HepG2 (cell line): ENCODE measurements at regions not wholly inside any gene's neighbourhood (a gene's known extent, or its start where the extent isn't known, plus 50 kb on each side); places are given as distances from the start of the nearest gene placed in this dataset.
"Not testable (repeated sequence)": the region's sequence is repeated elsewhere in the genome, so short reads cannot be mapped to it uniquely, and the experiment has no call there.

Experiments
- ATAC-seq: fragments of 200-7000 bp; cut with Tn5 transposase; 3 replicates; pipeline ENCODE4 v1.9.1; 2020; ENCODE audit warnings: mild to moderate bottlenecking, moderate library complexity
- BruUV-seq: library from RNA; stranded (reverse); fragments of 400-500 nt; replicated peaks from 2 replicates; lab custom pipeline; 2021; lab: Mats Ljungman, UMichigan
- CTCF ChIA-PET: fragments of 300-600 bp; formaldehyde crosslinking; extraction: SDS; loops from one replicate; lab custom pipeline; 2021; ENCODE audit warnings: low total read pairs, inconsistent platforms, low intra/inter-chr PET ratio; lab: Yijun Ruan, JAX
- POLR2A ChIA-PET: fragments of 350-600 bp; sonication (Branson Sonifier 250); formaldehyde crosslinking; loops from one replicate; lab custom pipeline; 2020; ENCODE audit warnings: antibody characterized with exemption, inconsistent platforms; lab: Yijun Ruan, JAX
- DNase-seq: peaks from one replicate; pipeline ENCODE4 v3.0.0-alpha.2; 2015; ENCODE audit warnings: low spot score
- FAIRE-seq: peaks from 3 replicates; lab custom pipeline; 2011; peaks lifted over from hg19 to GRCh38; lab: Jason Lieb, UNC
- H2AFZ ChIP-seq: one replicate; pipeline ENCODE4 v1.6.1; 2011; ENCODE audit warnings: low read length, inconsistent platforms
- H3K27ac ChIP-seq: fragments of 300-600 bp; 3 replicates; pipeline ENCODE4 v1.8.0; 2011; ENCODE audit warnings: mixed run types, mild to moderate bottlenecking, mixed read lengths, low read length, inconsistent platforms; ENCODE audit not compliant: insufficient read depth; ENCODE audit errors: extremely low read length
- H3K27me3 ChIP-seq, 2 experiments: fragments of 200-600 bp in 1 of 2; 2 replicates in 1 of 2; 3 replicates in 1 of 2; pipeline versions ENCODE4 v1.6.0 to v1.8.0; 2011; ENCODE audit warnings: low read length in 2 of 2, mild to moderate bottlenecking in 2 of 2, moderate library complexity in 2 of 2, inconsistent platforms in 1 of 2; ENCODE audit not compliant: insufficient read depth in 2 of 2, control insufficient read depth in 1 of 2
- H3K36me3 ChIP-seq, 2 experiments: fragments of 200-600 bp in 1 of 2; replicated peaks in 1 of 2; 2 replicates in 1 of 2; 3 replicates in 1 of 2; pipeline versions ENCODE4 v1.5.1 to v1.8.0; 2011; ENCODE audit warnings: low read length in 2 of 2, inconsistent platforms in 1 of 2; ENCODE audit not compliant: insufficient read depth in 2 of 2, control insufficient read depth in 1 of 2
- H3K4me1 ChIP-seq: 2 replicates; pipeline ENCODE4 v1.5.1; 2012; ENCODE audit warnings: low read length, inconsistent platforms; ENCODE audit not compliant: insufficient read depth
- H3K4me2 ChIP-seq: 2 replicates; pipeline ENCODE4 v1.6.0; 2011; ENCODE audit warnings: low read depth, low read length, inconsistent platforms
- H3K4me3 ChIP-seq, 3 experiments: fragments of 200-600 bp in 1 of 3; sonication (generic), shearing (Covaris generic) in 1 of 3; replicated peaks in 1 of 3; 2 replicates each; pipeline ENCODE4 v1.5.1; 2011 to 2016; ENCODE audit warnings: low read length in 3 of 3, inconsistent platforms in 2 of 3, low read depth in 2 of 3, mild to moderate bottlenecking in 2 of 3, control low read depth in 1 of 3, mixed read lengths in 1 of 3; ENCODE audit not compliant: insufficient read depth in 1 of 3
- H3K79me2 ChIP-seq: one replicate; pipeline ENCODE4 v1.6.1; 2011; ENCODE audit warnings: low read length, inconsistent platforms; ENCODE audit not compliant: insufficient read depth
- H3K9ac ChIP-seq: 2 replicates; pipeline ENCODE4 v1.6.0; 2011; ENCODE audit warnings: mild to moderate bottlenecking, low read depth, low read length, inconsistent platforms; ENCODE audit not compliant: insufficient read depth
- H3K9me3 ChIP-seq: 2 replicates; pipeline ENCODE4 v1.5.1; 2012; ENCODE audit warnings: mild to moderate bottlenecking, low read length
- H4K20me1 ChIP-seq: 2 replicates; pipeline ENCODE4 v1.6.0; 2011; ENCODE audit warnings: inconsistent platforms, mild to moderate bottlenecking, low read length, moderate library complexity; ENCODE audit not compliant: insufficient read depth
- MLXIP ChIP-seq: sonication (generic); formaldehyde crosslinking; IDR thresholded peaks from 2 replicates; pipeline ENCODE4 v1.9.0; 2021; ENCODE audit warnings: missing genetic modification reagents, borderline replicate concordance
- ZBTB39 ChIP-seq: sonication (generic); formaldehyde crosslinking; IDR thresholded peaks from 2 replicates; pipeline ENCODE4 v1.5.0; 2020; ENCODE audit warnings: missing genetic modification reagents
- ZNF12 ChIP-seq: sonication (generic); formaldehyde crosslinking; IDR thresholded peaks from 2 replicates; pipeline ENCODE4 v1.5.0; 2020; ENCODE audit warnings: missing genetic modification reagents
- ZNF580 ChIP-seq: IDR thresholded peaks from 2 replicates; pipeline ENCODE4 v1.6.1; 2016; ENCODE audit warnings: low read depth, borderline replicate concordance
- WGBS: methylation state at CpG from one replicate; pipeline ENCODE4 v1.1.6; 2017; ENCODE audit warnings: low lambda C conversion rate; 5-methylcytosine and 5-hydroxymethylcytosine counted together
- in situ Hi-C: cut with HindIII; loops from 2 replicates; pipeline ENCODE4 v1.10.0; 2017; ENCODE audit warnings: low pct_unique_long_range_greater_than_20kb; ENCODE audit not compliant: extremely low pct_ligation_motif_present
- intact Hi-C: fragments of 100-400 bp; cut with micrococcal nuclease; formaldehyde crosslinking; loops from one replicate; pipeline ENCODE4 v1.10.0; 2022; ENCODE audit not compliant: unreplicated experiment

GRCh38 chr1:157213836-157214235 is 75.6 kb upstream of the ETV3 start (continued):
- no peak for TF ChIP-seq MLXIP
- no peak for TF ChIP-seq ZNF580 (CRISPR knock-in tag)

- Histone ChIP-seq H3K4me1 (no peaks in the 10 kb centered on the region), H3K4me2 (no peak overlapping the region), H3K9ac (no peak overlapping the region), H3K4me3 (no peak overlapping the region), H3K27ac (no peak overlapping the region), H3K9me3 (peaks cover 15% of the 10 kb centered on the region; the same call in 1 of the 2 replicates), H3K79me2 (no peaks in the 10 kb centered on the region), H3K36me3 (no peaks in the 10 kb centered on the region)
- in situ Hi-C loops = no loop called here
- CTCF ChIA-PET = no interaction called here
- no peak for ATAC-seq
- 4% methylated on average over 2 of the region's 2 CpGs for whole genome bisulfite sequencing
- BruUV-seq = no TSS peak
- TF ChIP-seq ZBTB39 (CRISPR knock-in tag) (no peak), ZNF12 (no peak)
- TF ChIP-seq, all 625 proteins: peak for 0
- FAIRE-seq (no peak), DNase-seq (no peak)
- no peaks in the 10 kb centered on the region for H3K27me3 ChIP-seq
- no peaks in the 10 kb centered on the region for H4K20me1 ChIP-seq
- H2AFZ ChIP-seq = no peak overlapping the region
- intact Hi-C loops = no loop called here
- POLR2A ChIA-PET = no interaction called here
These were observed 71.3 kb upstream of the ETV3 start for GRCh38 chr1:157209514-157209913.

GRCh38 chr1:157205982-157206381 is 67.8 kb upstream of the ETV3 start:
- H3K79me2 ChIP-seq, H3K27ac ChIP-seq, H3K4me3 ChIP-seq, H3K4me2 ChIP-seq, H4K20me1 ChIP-seq, DNase-seq, H3K36me3 ChIP-seq, H2AFZ ChIP-seq, intact Hi-C loops, FAIRE-seq, POLR2A ChIA-PET, ATAC-seq, CTCF ChIA-PET, BruUV-seq, H3K9ac ChIP-seq, H3K27me3 ChIP-seq, H3K9me3 ChIP-seq, in situ Hi-C loops: not testable (repeated sequence)
- H3K4me1 ChIP-seq = peaks cover 20% of the 10 kb centered on the region
- WGBS = 83% methylated on average over 3 of the region's 3 CpGs
